WI38 (cell line): ENCODE measurements at regions not wholly inside any gene's neighbourhood (a gene's known extent, or its start where the extent isn't known, plus 50 kb on each side); places are given as distances from the start of the nearest gene placed in this dataset.

Experiments
- H3K4me3 ChIP-seq: 2 replicates; pipeline ENCODE4 v1.5.1; 2011; ENCODE audit warnings: low read depth, mild to moderate bottlenecking, control low read depth, low read length
- TF ChIP-seq, protein P1 (sequence below): IDR thresholded peaks from 2 replicates; pipeline ENCODE4 v1.5.1; 2012; ENCODE audit warnings: low read depth, mild to moderate bottlenecking, control low read depth, low read length

DNA sequence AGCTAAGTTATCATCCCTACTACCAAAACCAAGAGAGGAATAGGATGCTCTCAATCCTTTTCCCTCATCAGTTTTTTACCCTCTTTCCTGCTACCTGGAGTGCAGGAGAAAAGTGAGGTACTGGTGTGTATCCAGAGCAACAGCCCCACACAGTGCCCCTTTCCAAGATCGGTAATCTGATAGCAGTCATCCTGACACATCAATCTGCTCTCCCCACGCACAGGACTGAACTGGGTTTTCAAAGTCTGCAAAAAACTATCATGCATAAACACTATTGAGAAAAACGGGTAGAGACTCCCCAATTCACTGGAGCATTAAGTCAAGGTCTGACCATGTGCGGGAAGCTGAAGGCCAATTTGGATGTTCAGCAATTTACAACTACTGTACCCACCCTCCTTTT lies 284.8 kb downstream of the RBM26 start:
- H3K4me3 ChIP-seq: no peak overlapping the region
- TF ChIP-seq, protein P1, sequence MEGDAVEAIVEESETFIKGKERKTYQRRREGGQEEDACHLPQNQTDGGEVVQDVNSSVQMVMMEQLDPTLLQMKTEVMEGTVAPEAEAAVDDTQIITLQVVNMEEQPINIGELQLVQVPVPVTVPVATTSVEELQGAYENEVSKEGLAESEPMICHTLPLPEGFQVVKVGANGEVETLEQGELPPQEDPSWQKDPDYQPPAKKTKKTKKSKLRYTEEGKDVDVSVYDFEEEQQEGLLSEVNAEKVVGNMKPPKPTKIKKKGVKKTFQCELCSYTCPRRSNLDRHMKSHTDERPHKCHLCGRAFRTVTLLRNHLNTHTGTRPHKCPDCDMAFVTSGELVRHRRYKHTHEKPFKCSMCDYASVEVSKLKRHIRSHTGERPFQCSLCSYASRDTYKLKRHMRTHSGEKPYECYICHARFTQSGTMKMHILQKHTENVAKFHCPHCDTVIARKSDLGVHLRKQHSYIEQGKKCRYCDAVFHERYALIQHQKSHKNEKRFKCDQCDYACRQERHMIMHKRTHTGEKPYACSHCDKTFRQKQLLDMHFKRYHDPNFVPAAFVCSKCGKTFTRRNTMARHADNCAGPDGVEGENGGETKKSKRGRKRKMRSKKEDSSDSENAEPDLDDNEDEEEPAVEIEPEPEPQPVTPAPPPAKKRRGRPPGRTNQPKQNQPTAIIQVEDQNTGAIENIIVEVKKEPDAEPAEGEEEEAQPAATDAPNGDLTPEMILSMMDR: no peak

DNA sequence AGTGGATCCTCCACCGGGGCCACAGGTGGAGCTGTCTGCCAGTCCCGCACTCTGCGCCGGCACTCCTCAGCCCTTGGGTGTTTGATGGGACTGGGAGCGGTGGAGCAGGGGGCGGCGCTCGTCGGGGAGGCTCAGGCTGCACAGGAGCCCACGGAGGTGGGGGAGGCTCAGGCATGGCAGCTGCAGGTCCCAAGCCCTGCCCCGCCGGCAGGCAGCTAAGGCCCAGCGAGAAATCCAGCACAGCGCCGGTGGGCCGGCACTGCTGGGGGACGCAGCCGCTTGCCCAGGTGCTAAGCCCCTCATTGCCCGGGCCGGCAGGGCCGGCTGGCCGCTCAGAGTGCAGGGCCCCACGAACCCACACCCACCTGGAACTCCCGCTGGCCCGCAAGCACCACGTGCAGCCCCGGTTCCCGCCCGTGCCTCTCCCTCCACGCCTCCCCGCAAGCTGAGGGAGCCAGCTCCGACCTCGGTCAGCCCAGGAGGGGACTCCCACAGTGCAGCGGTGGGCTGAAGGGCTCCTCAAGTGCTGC lies 286.4 kb downstream of the RBM26 start:
- TF ChIP-seq, protein P1: no peak
- no peak overlapping the region for H3K4me3 ChIP-seq

DNA sequence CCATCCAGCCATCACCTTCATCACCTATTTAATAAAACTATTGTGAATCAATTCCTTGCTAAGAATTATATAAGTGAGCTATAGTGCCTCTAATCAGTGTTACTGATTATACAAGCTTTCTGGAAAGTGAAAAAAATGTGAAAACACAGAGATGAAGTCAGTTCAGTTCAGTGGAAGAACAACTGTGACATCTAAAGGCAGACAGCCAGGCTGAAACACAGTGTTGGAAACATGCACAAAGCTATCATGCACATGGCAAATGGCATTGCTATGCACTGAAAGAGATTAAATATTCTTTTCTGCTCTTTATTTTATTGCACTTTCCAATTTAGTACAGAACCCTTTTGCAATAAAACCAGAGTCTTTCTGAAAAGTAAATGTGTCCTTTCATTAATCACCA lies 294.0 kb downstream of the RBM26 start:
- no peak overlapping the region for H3K4me3 ChIP-seq
- TF ChIP-seq, protein P1: no peak

DNA sequence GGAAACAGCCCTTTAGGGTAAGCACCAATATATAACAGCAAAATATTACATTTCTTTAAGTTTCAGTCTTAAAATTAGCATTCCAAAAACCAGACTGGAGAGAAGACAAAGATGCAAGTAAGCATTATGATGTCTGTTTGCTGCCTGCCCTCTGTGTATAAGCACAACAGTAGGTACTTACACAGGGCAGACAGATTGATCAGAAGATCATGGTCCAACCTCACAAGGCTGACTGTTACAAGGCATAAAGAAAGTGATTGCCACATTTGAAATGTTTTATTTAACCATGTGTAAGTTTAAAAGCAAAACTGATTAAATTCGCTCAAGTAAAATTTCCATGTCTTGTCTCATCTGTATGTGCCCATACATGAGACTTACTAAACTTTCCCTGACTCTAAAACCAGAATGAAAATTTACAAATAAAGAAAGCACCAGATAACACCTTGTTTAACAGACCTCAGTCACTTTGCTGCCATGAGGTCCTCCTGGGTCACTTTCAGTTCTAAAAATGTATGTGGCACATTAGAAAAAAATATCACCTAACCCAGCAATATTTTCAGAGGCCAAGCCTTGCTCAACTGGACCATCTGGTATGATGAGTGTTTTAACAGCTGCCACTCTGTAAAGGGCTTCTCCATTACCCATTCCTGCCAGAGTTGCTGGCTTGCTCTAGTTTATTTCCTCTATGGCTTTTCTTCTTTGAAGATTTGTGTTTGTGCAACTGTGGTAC lies 297.0 kb downstream of the RBM26 start:
- H3K4me3 ChIP-seq: no peak overlapping the region
- TF ChIP-seq, protein P1: no peak

DNA sequence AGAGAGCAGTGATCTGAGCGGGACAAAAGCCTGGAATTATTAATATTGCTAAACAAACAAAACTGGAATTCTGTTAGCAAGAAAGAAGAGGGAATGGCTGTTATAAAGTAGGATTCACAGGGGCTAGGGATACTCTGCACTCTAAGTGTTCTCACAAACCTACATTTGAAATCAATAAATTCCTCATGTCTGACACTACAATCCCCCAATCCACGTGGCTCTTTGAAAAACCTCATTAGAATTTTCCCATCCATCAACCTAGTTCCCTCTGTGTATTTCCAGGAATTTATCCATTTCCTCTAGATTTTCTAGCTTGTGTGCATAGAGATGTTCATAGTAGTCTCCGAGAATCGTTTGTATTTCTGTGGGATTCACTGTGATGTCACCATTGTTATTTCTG lies 307.5 kb downstream of the RBM26 start:
- TF ChIP-seq, protein P1: no peak
- H3K4me3 ChIP-seq: no peak overlapping the region

DNA sequence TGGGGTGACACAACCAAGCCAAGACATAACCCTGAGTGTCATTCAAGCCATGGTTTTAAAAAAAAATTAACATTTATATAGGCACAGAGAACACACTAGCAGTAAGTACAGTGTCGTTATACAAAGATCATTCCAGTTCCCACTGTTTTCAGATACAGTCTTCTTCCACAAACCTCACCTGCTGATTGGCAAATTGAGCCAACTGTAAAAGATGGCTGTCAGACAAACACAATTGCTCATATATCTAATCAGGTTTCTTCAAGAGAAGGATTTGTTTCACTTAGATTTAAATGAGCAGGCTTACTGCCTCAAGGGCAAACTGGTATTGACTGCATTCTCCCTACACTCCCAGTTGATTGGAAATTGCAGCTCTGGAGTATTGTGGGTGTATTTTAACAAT lies 308.9 kb downstream of the RBM26 start:
- TF ChIP-seq, protein P1: no peak
- no peak overlapping the region for H3K4me3 ChIP-seq

DNA sequence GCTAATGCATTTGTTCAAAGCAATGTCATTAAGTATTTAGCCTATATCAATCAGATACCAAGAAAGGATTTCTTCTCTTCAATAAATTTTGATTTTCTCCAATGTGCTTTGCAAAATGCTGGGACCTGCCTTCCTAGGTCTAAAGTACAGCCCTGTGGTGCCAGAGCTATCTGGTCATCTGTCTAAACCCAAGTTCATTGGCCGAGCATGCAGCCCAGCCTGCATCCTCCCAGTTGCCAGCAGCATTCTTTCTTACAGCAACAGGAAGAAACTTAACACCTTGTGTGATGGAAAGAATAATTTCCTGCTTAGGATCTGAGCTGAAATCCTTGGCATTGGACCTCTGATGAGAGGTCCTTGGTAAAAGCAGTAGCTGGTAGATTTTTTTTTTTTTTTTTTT lies 310.0 kb downstream of the RBM26 start:
- TF ChIP-seq, protein P1: no peak
- no peak overlapping the region for H3K4me3 ChIP-seq
